CD4-positive, alpha-beta T cell treated with Interleukin-4 for 4 hours (primary cell): ENCODE measurements at regions not wholly inside any gene's neighbourhood (a gene's known extent, or its start where the extent isn't known, plus 50 kb on each side); places are given as distances from the start of the nearest gene placed in this dataset.
"Not testable (repeated sequence)": the region's sequence is repeated elsewhere in the genome, so short reads cannot be mapped to it uniquely, and the experiment has no call there.

Experiments
- DNase-seq: peaks from one replicate; pipeline ENCODE4 v3.0.0-alpha.2; 2020

GRCh38 chr9:78121488-78121887 lies 89.9 kb upstream of the GNAQ start:
- DNase-seq, result peak; percentile 55

- DNase-seq, result peak; percentile 42
Measured at GRCh38 chr9:78118742-78119473, 87.3 kb upstream of the GNAQ start.

GRCh38 chr9:78115073-78115472 lies 83.5 kb upstream of the GNAQ start:
- peak; percentile 39 for DNase-seq

GRCh38 chr9:78114581-78114980 lies 83.0 kb upstream of the GNAQ start:
- DNase-seq, result no peak

GRCh38 chr9:78112406-78112805 lies 80.8 kb upstream of the GNAQ start:
- no peak for DNase-seq

- DNase-seq, result no peak
Measured at GRCh38 chr9:78112004-78112403, 80.4 kb upstream of the GNAQ start.

- no peak for DNase-seq
Measured at GRCh38 chr9:78109075-78109474, 77.5 kb upstream of the GNAQ start.

GRCh38 chr9:78106586-78106985 lies 75.0 kb upstream of the GNAQ start:
- DNase-seq, result peak; percentile 13

- DNase-seq, result peak; percentile 37
Measured at GRCh38 chr9:78103971-78104433, 72.4 kb upstream of the GNAQ start.

- DNase-seq, result peak; percentile 4
Measured at GRCh38 chr9:78101247-78101646, 69.6 kb upstream of the GNAQ start.

GRCh38 chr9:78097541-78097940 lies 65.9 kb upstream of the GNAQ start:
- no peak for DNase-seq

- DNase-seq, result no peak
Measured at GRCh38 chr9:78091731-78092130, 60.1 kb upstream of the GNAQ start.

- DNase-seq, result no peak
Measured at GRCh38 chr9:78089111-78089510, 57.5 kb upstream of the GNAQ start.

GRCh38 chr9:78088190-78088589 lies 56.6 kb upstream of the GNAQ start:
- DNase-seq, result not testable (repeated sequence)
